ENCODE measurements at regions not wholly inside any gene's neighbourhood (a gene's known extent, or its start where the extent isn't known, plus 50 kb on each side); places are given as distances from the start of the nearest gene placed in this dataset.
"Not testable (repeated sequence)": the region's sequence is repeated elsewhere in the genome, so short reads cannot be mapped to it uniquely, and the experiment has no call there.

GRCh38 chr22:11306933-11307518 lies 4221.0 kb upstream of the OR11H1 start:
- H3K79me2 ChIP-seq (ENCODE audit: control insufficient read depth in 1 of 2, insufficient read depth in 2 of 2, low read length in 2 of 2); H3K4me2 ChIP-seq (ENCODE audit: insufficient read depth in 1 of 2, low read depth in 2 of 2, low read length in 2 of 2); H3K23me2 ChIP-seq (ENCODE audit: low read depth, low read length); H4K5ac ChIP-seq (ENCODE audit: insufficient read length, low read depth, low read length); H4K8ac ChIP-seq (ENCODE audit: extremely low read depth, insufficient read depth, low read length); H3K56ac ChIP-seq (replicated peaks; ENCODE audit: insufficient read length, low read depth, low read length); H2AK5ac ChIP-seq (ENCODE audit: low read depth, low read length); H2BK12ac ChIP-seq (ENCODE audit: low read depth, low read length); H4K91ac ChIP-seq (replicated peaks; ENCODE audit: insufficient read length, low read length); H2BK15ac ChIP-seq (ENCODE audit: low read length); H3K27ac ChIP-seq (ENCODE audit: low read depth, low read length); H2BK20ac ChIP-seq (ENCODE audit: low read length); CTCF ChIA-PET (ENCODE audit: partially characterized antibody); H2AFZ ChIP-seq (ENCODE audit: low read length); H2BK120ac ChIP-seq (replicated peaks; ENCODE audit: low read depth, low read length); FAIRE-seq; H3K4me3 ChIP-seq (ENCODE audit: extremely low read depth in 1 of 4, insufficient read depth in 2 of 4, low read depth in 3 of 4, low read length in 4 of 4); H3K23ac ChIP-seq (ENCODE audit: insufficient read length); H3K4ac ChIP-seq (replicated peaks; ENCODE audit: insufficient read length, low read depth, low read length); H3K9ac ChIP-seq (replicated peaks in 1 of 4; ENCODE audit: extremely low read depth in 1 of 4, low read depth in 3 of 4, low read length in 3 of 4); H2BK5ac ChIP-seq (ENCODE audit: low read depth, low read length); DNase-seq (ENCODE audit: low read depth in 1 of 2, low spot score in 2 of 2); H3K36me3 ChIP-seq (ENCODE audit: control insufficient read depth in 2 of 4, insufficient read depth in 4 of 4, low read length in 3 of 4); H3K18ac ChIP-seq (ENCODE audit: extremely low read depth, low read length); H3K27me3 ChIP-seq (replicated peaks in 1 of 4; ENCODE audit: control insufficient read depth in 3 of 4, extremely low read depth in 1 of 4, insufficient read depth in 3 of 4, low read length in 3 of 4); H3K4me1 ChIP-seq (replicated peaks in 1 of 4; ENCODE audit: control insufficient read depth in 3 of 4, insufficient read depth in 4 of 4, low read length in 3 of 4); H4K20me1 ChIP-seq (replicated peaks in 1 of 2; ENCODE audit: control insufficient read depth in 1 of 2, insufficient read depth in 2 of 2, low read length in 2 of 2); H3K14ac ChIP-seq (ENCODE audit: insufficient read length); H3K79me1 ChIP-seq (ENCODE audit: low read depth, low read length); POLR2A ChIA-PET (ENCODE audit: partially characterized antibody): not testable (repeated sequence)
- WGBS, 2 experiments (ENCODE audit: extremely low coverage in 1 of 2, insufficient coverage in 1 of 2, insufficient read length in 1 of 2, insufficient replicate concordance in 2 of 2, low coverage in 1 of 2, low lambda C conversion rate in 2 of 2, missing lambda C conversion rate in 1 of 2) = 82% methylated on average over 6 of the region's 6 CpGs; no CpG with 5 or more reads in 1 of the 2 experiments
- H3K9me3 ChIP-seq (ENCODE audit: insufficient read depth in 2 of 2, low read depth in 1 of 2, low read length in 1 of 2) = peaks cover 63 to 81% of the 10 kb centered on the region in 2 experiments
